G401 (cell line): ENCODE measurements at regions not wholly inside any gene's neighbourhood (a gene's known extent, or its start where the extent isn't known, plus 50 kb on each side); places are given as distances from the start of the nearest gene placed in this dataset.
"Not testable (repeated sequence)": the region's sequence is repeated elsewhere in the genome, so short reads cannot be mapped to it uniquely, and the experiment has no call there.

Experiments
- DNase-seq: peaks from one replicate; pipeline ENCODE4 v3.0.0-alpha.2; 2015; ENCODE audit warnings: low spot score
- in situ Hi-C: cut with HindIII; loops from 2 replicates; pipeline ENCODE4 v1.10.0; 2016; ENCODE audit warnings: low sequenced_read_pairs, mixed read lengths

DNA sequence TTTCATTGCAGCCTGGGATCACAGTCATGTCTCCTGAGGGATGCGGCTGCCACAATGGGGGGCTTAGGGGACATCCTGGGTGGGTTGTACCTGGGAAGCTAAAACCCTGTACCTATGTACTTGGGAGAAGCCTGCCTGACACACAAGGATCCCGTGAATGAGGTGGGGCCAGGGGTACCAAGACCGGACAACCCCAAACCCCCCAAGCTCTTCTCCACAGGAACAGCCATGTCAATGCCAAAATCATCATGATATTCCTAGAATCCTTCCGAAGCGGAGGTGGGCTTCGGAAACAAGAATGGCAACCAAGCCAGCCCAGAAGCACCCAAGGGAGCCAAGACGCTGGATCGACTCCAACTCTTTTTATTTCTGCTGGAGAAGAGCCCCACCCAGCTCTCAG lies 260.3 kb upstream of the TCERG1L start:
- in situ Hi-C loops: no loop called here
- DNase-seq: no peak

- DNase-seq: no peak
- in situ Hi-C loops: no loop called here
These were observed 261.7 kb upstream of the TCERG1L start for GRCh38 chr10:131573256-131573655.

- in situ Hi-C loops: no loop called here
- DNase-seq: no peak
These were observed 262.2 kb upstream of the TCERG1L start for GRCh38 chr10:131573707-131574106.

GRCh38 chr10:131574363-131574706 lies 262.8 kb upstream of the TCERG1L start:
- in situ Hi-C loops: no loop called here
- no peak for DNase-seq

GRCh38 chr10:131574707-131575430 lies 263.3 kb upstream of the TCERG1L start:
- no peak for DNase-seq
- in situ Hi-C loops: no loop called here

GRCh38 chr10:131575877-131576276 lies 264.4 kb upstream of the TCERG1L start:
- no peak for DNase-seq
- in situ Hi-C loops: no loop called here

DNA sequence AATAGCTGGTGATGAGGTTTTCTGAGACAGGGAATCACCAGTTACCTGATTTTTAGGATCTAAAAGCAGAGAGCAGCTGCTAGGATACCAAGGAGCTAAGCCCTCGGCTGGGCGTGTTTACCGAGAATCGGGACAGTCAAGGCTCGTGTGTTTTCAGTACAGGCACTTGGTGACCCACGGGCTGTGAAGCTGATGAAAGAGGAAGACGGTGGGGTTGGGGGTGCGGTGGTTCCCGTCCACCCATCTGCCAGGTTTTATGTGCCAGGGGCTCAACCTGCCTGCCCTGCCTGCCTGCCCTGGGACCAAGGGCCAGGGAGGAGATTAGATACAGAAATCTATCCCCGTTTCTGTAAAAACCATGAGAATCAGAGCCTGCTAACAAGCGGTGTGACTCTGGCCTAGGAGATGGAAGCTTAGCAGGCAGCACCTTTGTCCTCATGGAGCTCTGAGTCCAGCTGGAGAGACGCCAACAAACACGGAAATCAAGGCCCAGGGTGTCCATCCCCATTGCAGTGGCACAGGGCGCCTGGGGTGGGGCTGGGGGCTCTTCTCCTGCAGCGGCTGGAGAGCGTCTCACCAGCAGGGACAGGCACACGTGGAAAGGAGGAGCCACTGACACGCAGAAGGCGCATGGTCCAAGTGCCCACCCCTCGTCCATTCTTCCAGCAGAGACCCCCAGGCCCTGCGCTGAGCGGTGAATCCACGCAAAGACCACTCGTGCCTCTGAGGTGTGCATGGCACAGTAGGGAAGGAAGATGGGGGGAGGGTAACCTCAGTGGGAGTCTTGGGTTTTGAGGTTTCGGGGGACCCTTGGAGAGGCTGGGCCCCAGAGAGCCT lies 265.0 kb upstream of the TCERG1L start:
- in situ Hi-C loops: no loop called here
- DNase-seq: no peak

DNA sequence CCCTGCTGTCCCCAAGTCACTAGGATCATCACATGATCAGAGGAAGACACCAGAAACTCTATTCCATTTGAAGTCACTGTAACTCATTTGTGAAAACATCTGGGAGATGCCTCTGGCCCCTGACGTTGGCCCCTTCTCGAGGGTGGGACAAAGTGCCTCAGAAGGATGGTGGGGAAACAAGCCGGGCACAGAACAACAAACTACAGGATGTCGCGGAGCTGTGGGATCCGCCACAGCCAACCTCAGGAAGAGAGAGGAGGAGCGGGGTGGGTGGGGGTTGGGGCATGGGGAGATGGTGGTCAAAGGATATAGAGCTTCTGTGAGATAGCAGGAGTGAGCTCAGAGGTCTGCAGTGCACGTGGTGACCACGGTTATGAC lies 265.6 kb upstream of the TCERG1L start:
- DNase-seq: no peak
- in situ Hi-C loops: no loop called here

DNA sequence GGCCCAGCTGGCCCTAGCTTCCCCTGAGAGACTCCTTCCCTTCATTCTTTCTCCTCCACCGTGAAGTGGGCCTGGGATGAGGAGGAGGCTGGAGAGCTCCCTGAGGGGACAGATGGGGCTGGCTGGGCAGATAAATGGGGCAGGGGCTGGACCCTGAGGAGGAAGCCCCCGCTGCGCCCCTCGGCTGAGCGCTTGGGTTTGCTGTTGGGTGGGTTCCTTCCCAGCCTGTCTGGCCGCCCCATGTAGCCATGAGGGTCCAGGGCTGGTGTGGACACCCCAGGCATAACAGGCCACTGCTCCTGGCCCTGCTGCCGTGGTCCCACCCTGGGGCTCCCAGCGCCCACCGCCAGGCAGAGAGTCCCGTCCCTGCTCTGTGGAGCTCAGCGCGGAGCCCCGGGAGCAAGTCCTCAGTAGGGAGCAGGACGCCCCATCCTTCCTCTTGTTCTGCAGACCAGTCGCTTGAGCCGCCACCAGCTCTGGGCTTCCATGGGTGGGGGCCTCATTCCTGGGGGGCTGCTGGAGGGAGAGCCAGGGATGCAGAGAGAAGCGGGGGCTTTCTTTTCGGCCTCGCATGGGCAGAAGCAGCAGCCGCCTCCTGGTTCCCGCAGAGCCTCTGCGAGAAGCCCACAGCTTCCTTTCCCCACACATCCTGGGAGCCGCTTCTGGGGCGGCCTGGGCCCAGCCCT lies 266.4 kb upstream of the TCERG1L start:
- DNase-seq: no peak
- in situ Hi-C loops: no loop called here

DNA sequence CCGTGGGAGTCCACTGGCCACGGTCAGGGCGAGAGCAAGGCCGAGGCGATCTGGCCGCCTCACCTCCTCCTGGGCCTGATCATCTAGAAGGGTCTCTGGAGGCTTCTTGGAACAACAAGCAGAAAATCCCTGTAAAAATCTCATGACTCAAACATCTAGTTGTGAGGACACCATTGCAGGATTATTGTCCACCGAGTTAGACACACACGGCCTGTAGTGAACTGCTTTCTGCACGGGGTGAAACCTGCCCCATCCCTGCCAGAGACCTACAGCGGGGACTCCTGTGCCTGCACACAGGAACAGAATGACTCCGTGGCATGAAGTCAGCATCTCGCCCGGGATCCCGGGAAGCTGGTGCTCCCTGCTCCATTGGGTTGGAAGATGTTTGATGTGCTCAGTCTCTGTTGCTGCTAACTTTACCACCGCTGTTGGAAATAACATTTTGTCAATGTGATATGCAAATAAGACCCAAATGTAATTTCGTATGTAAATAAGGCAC lies 267.0 kb upstream of the TCERG1L start:
- in situ Hi-C loops: no loop called here

DNA sequence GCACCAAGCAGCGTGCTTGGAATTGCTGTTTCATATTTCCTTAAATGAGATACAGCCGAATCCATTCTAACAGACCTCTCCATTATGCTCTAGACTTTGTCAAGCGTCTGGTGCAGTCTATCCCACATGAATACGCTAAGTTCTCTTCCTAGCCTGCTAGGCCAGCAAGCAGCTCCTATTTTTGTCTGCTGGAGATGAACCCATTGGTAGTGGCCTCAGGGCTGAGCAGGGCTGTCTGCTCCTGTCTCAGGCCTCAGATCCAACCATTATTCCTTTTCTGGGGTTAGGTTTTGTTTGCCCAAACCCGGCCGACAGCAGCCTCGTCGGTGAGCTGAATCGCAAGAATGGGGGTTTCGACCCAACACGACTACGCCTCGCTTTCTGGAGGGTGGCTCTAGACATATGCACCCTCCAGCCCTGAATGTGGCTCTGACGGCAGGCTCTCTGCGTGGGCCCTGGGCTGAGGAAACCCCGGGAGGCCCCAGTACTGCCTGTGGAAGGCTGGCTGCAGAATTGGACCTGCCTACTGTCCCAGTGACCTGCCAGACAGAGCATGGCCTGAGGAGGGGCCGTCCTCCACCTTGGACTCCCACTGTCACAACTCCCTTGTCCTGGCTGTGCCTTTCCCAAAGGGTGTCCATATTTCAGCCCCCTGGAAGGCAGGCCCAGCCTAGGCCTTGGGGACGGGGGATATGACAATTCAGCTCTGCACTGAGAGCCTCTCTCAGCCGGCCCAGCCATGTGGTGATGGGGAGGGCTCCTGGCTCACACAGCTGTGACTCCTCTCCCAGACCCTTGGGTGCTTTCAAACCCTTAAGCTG lies 267.9 kb upstream of the TCERG1L start:
- DNase-seq: no peak
- in situ Hi-C loops: no loop called here

More for the DNA sequence above, 267.0 kb upstream of the TCERG1L start:
- no peak for DNase-seq

DNA sequence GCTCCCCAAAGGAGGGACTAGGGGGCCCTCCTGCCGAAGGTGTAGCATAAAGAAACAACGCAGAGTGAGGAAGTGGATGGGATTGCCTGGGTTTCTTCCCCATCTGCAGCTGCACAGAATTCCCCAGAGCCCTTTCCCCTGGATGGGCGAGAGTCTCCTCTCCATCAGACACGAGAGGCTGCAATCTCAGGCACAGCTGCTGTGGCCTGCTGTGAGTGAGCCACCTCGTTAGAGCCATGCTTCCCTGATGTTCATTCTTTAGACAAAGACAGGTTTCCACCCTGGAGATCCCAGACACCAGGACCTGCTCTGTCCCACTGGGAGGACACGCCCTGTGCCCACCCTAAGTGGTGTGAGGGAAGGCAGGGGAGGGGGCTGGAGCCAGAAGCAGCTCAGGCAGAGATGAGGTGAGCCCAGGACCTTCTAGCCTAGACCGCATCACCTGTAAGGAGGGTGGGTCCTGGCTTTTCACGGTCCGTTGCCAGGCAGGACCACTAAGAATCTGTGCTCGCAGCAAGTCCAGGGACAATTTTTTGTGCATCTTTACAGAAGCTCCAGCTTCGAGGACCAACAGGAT lies 268.6 kb upstream of the TCERG1L start:
- in situ Hi-C loops: no loop called here

GRCh38 chr10:131580674-131581073 lies 269.2 kb upstream of the TCERG1L start:
- no peak for DNase-seq
- in situ Hi-C loops: no loop called here

More for the DNA sequence above, 268.6 kb upstream of the TCERG1L start:
- no peak for DNase-seq

GRCh38 chr10:131581547-131581946 lies 270.0 kb upstream of the TCERG1L start:
- DNase-seq, in situ Hi-C loops: not testable (repeated sequence)

DNA sequence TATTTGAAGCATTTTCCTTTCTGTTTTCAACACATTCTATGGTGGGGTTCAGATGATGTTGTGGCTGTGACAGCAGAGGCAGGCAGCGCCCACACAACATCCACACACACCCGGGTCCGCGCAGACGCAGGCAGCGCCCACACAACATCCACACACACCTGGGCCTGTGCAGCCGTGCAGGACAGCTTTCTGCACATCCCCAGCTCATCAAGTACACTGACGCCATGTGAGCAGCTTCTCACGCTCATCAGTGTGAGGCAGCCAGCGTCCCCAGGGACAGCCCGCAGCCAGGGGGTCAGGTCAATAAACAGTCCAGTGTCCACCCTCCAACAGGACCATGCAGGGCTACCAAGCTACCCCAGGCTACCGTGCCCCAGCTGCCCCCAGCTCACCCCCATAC lies 272.8 kb upstream of the TCERG1L start:
- in situ Hi-C loops: no loop called here
- no peak for DNase-seq

DNA sequence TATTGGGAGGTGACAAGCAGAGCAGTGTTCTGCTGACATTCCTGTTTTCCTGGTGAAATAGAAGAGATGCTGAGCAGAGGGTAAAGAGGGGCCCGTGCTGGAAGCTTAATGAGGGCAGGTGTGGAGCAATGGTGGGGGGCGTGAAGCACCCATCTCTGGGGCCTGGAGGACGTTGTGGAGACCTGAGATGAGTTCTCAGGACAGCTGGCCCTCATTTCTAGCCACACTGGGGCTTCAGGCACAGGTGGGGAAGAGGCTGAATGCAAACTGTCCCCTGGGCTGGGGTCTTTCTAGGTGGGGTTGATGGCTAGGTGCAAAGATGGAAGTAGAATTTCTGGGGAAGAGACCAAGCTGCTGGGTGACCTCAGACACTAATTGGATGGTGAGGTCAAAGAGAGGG lies 274.2 kb upstream of the TCERG1L start:
- no peak for DNase-seq
- in situ Hi-C loops: no loop called here

DNA sequence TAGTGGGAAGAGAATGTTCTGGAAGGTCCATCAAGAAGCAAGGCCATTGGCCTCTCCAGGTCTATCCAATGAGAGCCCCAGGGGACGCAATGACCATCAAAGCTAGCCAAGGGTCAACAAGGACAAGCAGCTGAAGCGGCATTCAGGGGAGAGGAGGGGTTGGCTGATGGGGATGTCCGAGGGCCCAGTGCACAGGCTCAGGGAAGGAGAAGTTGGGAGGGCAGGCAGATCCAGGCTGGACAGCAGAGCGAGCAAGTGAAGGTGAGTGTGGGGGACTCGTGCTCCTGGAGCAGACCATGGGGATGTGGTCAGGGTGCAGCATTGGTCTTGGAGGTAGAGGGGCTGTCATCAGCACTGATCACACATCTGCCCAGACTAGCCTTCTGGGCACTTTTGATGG lies 275.4 kb upstream of the TCERG1L start:
- in situ Hi-C loops: no loop called here
- DNase-seq: no peak

GRCh38 chr10:131587976-131588680 lies 276.6 kb upstream of the TCERG1L start:
- DNase-seq: no peak
- in situ Hi-C loops: no loop called here
